Neural crest cell (in vitro differentiated cells): ENCODE measurements at regions not wholly inside any gene's neighbourhood (a gene's known extent, or its start where the extent isn't known, plus 50 kb on each side); places are given as distances from the start of the nearest gene placed in this dataset.

Experiments used
- DNase-seq: peaks from one replicate; pipeline ENCODE4 v3.0.0; 2021; ENCODE audit warnings: low read depth, mixed read lengths, low spot score
- H3K27ac Mint-ChIP-seq: one replicate; pipeline ENCODE4 v1.8.0; 2021; ENCODE audit warnings: mild to moderate bottlenecking, mixed read lengths; ENCODE audit not compliant: unreplicated experiment
- H3K27me3 Mint-ChIP-seq: 2 replicates; pipeline ENCODE4 v1.8.0; 2021; ENCODE audit warnings: low read depth, mild to moderate bottlenecking, mixed read lengths
- H3K36me3 Mint-ChIP-seq: 2 replicates; pipeline ENCODE4 v1.8.0; 2021; ENCODE audit warnings: low read depth, mild to moderate bottlenecking, mixed read lengths
- H3K4me1 Mint-ChIP-seq: 2 replicates; pipeline ENCODE4 v1.8.0; 2021; ENCODE audit warnings: mixed read lengths
- H3K4me3 Mint-ChIP-seq: one replicate; pipeline ENCODE4 v1.8.0; 2021; ENCODE audit warnings: mild to moderate bottlenecking, mixed read lengths
- H3K9me3 Mint-ChIP-seq: 2 replicates; pipeline ENCODE4 v1.8.0; 2021; ENCODE audit warnings: mixed read lengths
- CTCF ChIP-seq: fragments of 200-600 bp; sonication (generic); conservative IDR thresholded peaks from 2 replicates; pipeline ENCODE4 v1.5.0; 2021; ENCODE audit warnings: antibody characterized with exemption, mild to moderate bottlenecking

- H3K9me3 Mint-ChIP-seq: no peaks in the 10 kb centered on the region
- no peak overlapping the region for H3K27ac Mint-ChIP-seq
- H3K4me1 Mint-ChIP-seq: no peaks in the 10 kb centered on the region
- no peak overlapping the region for H3K4me3 Mint-ChIP-seq
- no peaks in the 10 kb centered on the region for H3K36me3 Mint-ChIP-seq
- peaks cover 2% of the 10 kb centered on the region for H3K27me3 Mint-ChIP-seq
- no peak for TF ChIP-seq CTCF
- no peak for DNase-seq
Observed at GRCh38 chr6:134446218-134446848, 128.4 kb upstream of the SGK1 start.

GRCh38 chr6:134443009-134443408, 125.1 kb upstream of the SGK1 start:
- Mint-ChIP-seq H3K4me1 (no peaks in the 10 kb centered on the region), H3K27ac (no peak overlapping the region), H3K9me3 (no peaks in the 10 kb centered on the region), H3K4me3 (no peak overlapping the region), H3K27me3 (peaks cover 2% of the 10 kb centered on the region), H3K36me3 (no peaks in the 10 kb centered on the region)
- no peak for DNase-seq
- no peak for TF ChIP-seq CTCF

- H3K27me3 Mint-ChIP-seq: peaks cover 2% of the 10 kb centered on the region
- no peaks in the 10 kb centered on the region for H3K4me1 Mint-ChIP-seq
- DNase-seq: no peak
- no peak overlapping the region for H3K27ac Mint-ChIP-seq
- H3K36me3 Mint-ChIP-seq: no peaks in the 10 kb centered on the region
- TF ChIP-seq CTCF: no peak
- H3K4me3 Mint-ChIP-seq: no peak overlapping the region
- no peaks in the 10 kb centered on the region for H3K9me3 Mint-ChIP-seq
Observed at GRCh38 chr6:134442073-134442472, 124.2 kb upstream of the SGK1 start.

GRCh38 chr6:134438837-134439236, 120.9 kb upstream of the SGK1 start:
- Mint-ChIP-seq H3K36me3 (no peaks in the 10 kb centered on the region), H3K4me1 (peaks cover 15% of the 10 kb centered on the region), H3K27ac (no peak overlapping the region), H3K9me3 (no peaks in the 10 kb centered on the region), H3K27me3 (peaks cover 2% of the 10 kb centered on the region), H3K4me3 (no peak overlapping the region)
- DNase-seq: no peak
- no peak for TF ChIP-seq CTCF

GRCh38 chr6:134437376-134437775, 119.5 kb upstream of the SGK1 start:
- peaks cover 15% of the 10 kb centered on the region for H3K4me1 Mint-ChIP-seq
- no peak overlapping the region for H3K27ac Mint-ChIP-seq
- no peak for TF ChIP-seq CTCF
- H3K9me3 Mint-ChIP-seq: no peaks in the 10 kb centered on the region
- H3K27me3 Mint-ChIP-seq: no peaks in the 10 kb centered on the region
- no peak for DNase-seq
- H3K4me3 Mint-ChIP-seq: no peak overlapping the region
- H3K36me3 Mint-ChIP-seq: no peaks in the 10 kb centered on the region
